Fibroblast of skin of abdomen (primary cell): ENCODE measurements at regions not wholly inside any gene's neighbourhood (a gene's known extent, or its start where the extent isn't known, plus 50 kb on each side); places are given as distances from the start of the nearest gene placed in this dataset.

Experiments used
- DNase-seq: peaks from one replicate; pipeline ENCODE4 v3.0.0-alpha.2; 2013

- DNase-seq = no peak
These were observed 153.4 kb downstream of the OLFM1 start for GRCh38 chr9:135240871-135241311.

- no peak for DNase-seq
These were observed 154.0 kb downstream of the OLFM1 start for GRCh38 chr9:135241381-135242048.

- no peak for DNase-seq
These were observed 154.6 kb downstream of the OLFM1 start for GRCh38 chr9:135242049-135242396.

GRCh38 chr9:135242406-135242805, 154.9 kb downstream of the OLFM1 start:
- no peak for DNase-seq

- DNase-seq = no peak
These were observed 156.0 kb downstream of the OLFM1 start for GRCh38 chr9:135243201-135244190.

GRCh38 chr9:135244271-135245221, 157.1 kb downstream of the OLFM1 start:
- DNase-seq = no peak

GRCh38 chr9:135245482-135246247, 158.2 kb downstream of the OLFM1 start:
- no peak for DNase-seq

GRCh38 chr9:135246248-135247205, 159.1 kb downstream of the OLFM1 start:
- no peak for DNase-seq

GRCh38 chr9:135247227-135247930, 159.9 kb downstream of the OLFM1 start:
- DNase-seq = no peak

GRCh38 chr9:135248111-135248510, 160.6 kb downstream of the OLFM1 start:
- DNase-seq = no peak

GRCh38 chr9:135248721-135249120, 161.3 kb downstream of the OLFM1 start:
- DNase-seq = no peak

GRCh38 chr9:135249191-135249590, 161.7 kb downstream of the OLFM1 start:
- DNase-seq = no peak

- DNase-seq = no peak
These were observed 162.2 kb downstream of the OLFM1 start for GRCh38 chr9:135249711-135250110.

GRCh38 chr9:135251331-135251761, 163.9 kb downstream of the OLFM1 start:
- DNase-seq = no peak

- no peak for DNase-seq
These were observed 164.7 kb downstream of the OLFM1 start for GRCh38 chr9:135251996-135252760.

GRCh38 chr9:135252980-135253304, 165.5 kb downstream of the OLFM1 start:
- DNase-seq = no peak

GRCh38 chr9:135253305-135254004, 166.0 kb downstream of the OLFM1 start:
- DNase-seq = no peak
